CD4-positive, CD25-positive, alpha-beta regulatory T cell (primary cell): ENCODE measurements at regions not wholly inside any gene's neighbourhood (a gene's known extent, or its start where the extent isn't known, plus 50 kb on each side); places are given as distances from the start of the nearest gene placed in this dataset.

ENCODE experiments used
- ATAC-seq, 2 donors: fragments of 150-1000 bp; cut with Tn5 transposase; one replicate each; pipeline ENCODE4 v1.10.0; 2021; ENCODE audit warnings: low read depth in 2 of 2, moderate number of reproducible peaks in 2 of 2, moderate library complexity in 1 of 2
- DNase-seq, 3 donors: peaks; one replicate each; pipeline versions ENCODE4 v3.0.0 to v3.0.0-alpha.2; 2012 to 2022; ENCODE audit warnings: mixed read lengths in 1 of 3
- H3K27ac ChIP-seq: one replicate; pipeline ENCODE4 v1.7.0; 2013; ENCODE audit warnings: mild to moderate bottlenecking, low read length; ENCODE audit not compliant: insufficient read depth, poor library complexity, severe bottlenecking
- H3K27me3 ChIP-seq: one replicate; pipeline ENCODE4 v1.7.0; 2013; ENCODE audit warnings: low read length; ENCODE audit not compliant: control insufficient read depth, insufficient read depth
- H3K36me3 ChIP-seq: one replicate; pipeline ENCODE4 v1.7.0; 2013; ENCODE audit warnings: mild to moderate bottlenecking, low read length, moderate library complexity; ENCODE audit not compliant: control insufficient read depth, insufficient read depth
- H3K4me1 ChIP-seq: 2 replicates; pipeline ENCODE4 v1.7.0; 2013; ENCODE audit warnings: mild to moderate bottlenecking, low read length; ENCODE audit not compliant: insufficient read depth, control insufficient read depth, poor library complexity, severe bottlenecking
- H3K4me3 ChIP-seq: one replicate; pipeline ENCODE4 v1.7.0; 2013; ENCODE audit warnings: low read depth, mild to moderate bottlenecking, low read length, moderate library complexity
- H3K9me3 ChIP-seq, 2 experiments: 1 replicate in 1 of 2; 2 replicates in 1 of 2; pipeline ENCODE4 v1.7.0; 2013; ENCODE audit warnings: low read length in 2 of 2, mild to moderate bottlenecking in 1 of 2, moderate library complexity in 1 of 2; ENCODE audit not compliant: control insufficient read depth in 2 of 2
- H3K27ac Mint-ChIP-seq, 3 donors: one replicate each; pipeline ENCODE4 v1.8.0; 2020 to 2022; ENCODE audit warnings: mild to moderate bottlenecking in 3 of 3, mixed read lengths in 3 of 3, moderate library complexity in 2 of 3
- H3K27me3 Mint-ChIP-seq: one replicate; pipeline ENCODE4 v1.8.0; 2022; ENCODE audit warnings: mild to moderate bottlenecking, mixed read lengths
- H3K36me3 Mint-ChIP-seq: one replicate; pipeline ENCODE4 v1.8.0; 2020; ENCODE audit warnings: mixed read lengths
- H3K4me1 Mint-ChIP-seq, 4 donors: one replicate each; pipeline ENCODE4 v1.8.0; 2020 to 2022; ENCODE audit warnings: mixed read lengths in 4 of 4, mild to moderate bottlenecking in 1 of 4
- H3K4me3 Mint-ChIP-seq, 4 donors: one replicate each; pipeline ENCODE4 v1.8.0; 2020 to 2022; ENCODE audit warnings: mild to moderate bottlenecking in 4 of 4, mixed read lengths in 4 of 4, moderate library complexity in 3 of 4
- H3K9me3 Mint-ChIP-seq, 7 donors: one replicate each; pipeline ENCODE4 v1.8.0; 2020 to 2022; ENCODE audit warnings: mixed read lengths in 7 of 7, mild to moderate bottlenecking in 3 of 7, moderate library complexity in 2 of 7

- Mint-ChIP-seq H3K4me3 (no peak overlapping the region), H3K9me3 (peaks cover 0 to 5% (median 3%) of the 10 kb centered on the region in 7 donors), H3K27me3 (no peaks in the 10 kb centered on the region), H3K36me3 (no peaks in the 10 kb centered on the region), H3K4me1 (no peaks in the 10 kb centered on the region), H3K27ac (no peak overlapping the region)
- no peak overlapping the region for H3K27ac ChIP-seq
- ATAC-seq (no peak), DNase-seq (no peak)
- no peaks in the 10 kb centered on the region for H3K4me1 ChIP-seq
- H3K36me3 ChIP-seq = no peaks in the 10 kb centered on the region
- no peaks in the 10 kb centered on the region for H3K9me3 ChIP-seq
- H3K4me3 ChIP-seq = no peak overlapping the region
- no peaks in the 10 kb centered on the region for H3K27me3 ChIP-seq
Measured at GRCh38 chr1:188406636-188407035, 1577.9 kb downstream of the PLA2G4A start.

- H3K4me3 ChIP-seq = no peak overlapping the region
- no peaks in the 10 kb centered on the region for H3K36me3 ChIP-seq
- Mint-ChIP-seq H3K36me3 (no peaks in the 10 kb centered on the region), H3K9me3 (peaks cover 0 to 12% (median 4%) of the 10 kb centered on the region in 7 donors), H3K4me3 (no peak overlapping the region), H3K27ac (no peak overlapping the region), H3K4me1 (no peaks in the 10 kb centered on the region), H3K27me3 (no peaks in the 10 kb centered on the region)
- DNase-seq (no peak), ATAC-seq (no peak)
- no peaks in the 10 kb centered on the region for H3K4me1 ChIP-seq
- no peak overlapping the region for H3K27ac ChIP-seq
- no peaks in the 10 kb centered on the region for H3K27me3 ChIP-seq
- no peaks in the 10 kb centered on the region for H3K9me3 ChIP-seq
Measured at GRCh38 chr1:188420177-188420576, 1591.4 kb downstream of the PLA2G4A start.

DNA sequence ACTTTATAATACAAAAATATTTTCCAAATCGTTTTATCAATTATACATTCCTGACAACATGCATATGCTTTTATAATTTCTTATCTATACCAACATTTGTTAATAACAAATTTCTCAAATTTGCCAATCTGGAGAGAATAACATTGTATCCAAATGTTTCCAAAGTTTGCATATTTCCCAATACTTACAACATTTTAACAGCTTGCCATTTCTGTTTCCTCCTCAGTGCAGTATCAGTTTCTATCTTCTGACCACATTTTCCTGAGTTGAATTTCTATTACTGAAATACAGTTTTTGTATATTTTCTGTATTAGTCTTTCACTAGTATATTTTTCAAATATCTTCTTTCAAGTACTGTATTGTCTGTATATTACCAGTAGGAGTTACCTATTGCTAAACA lies 1594.3 kb downstream of the PLA2G4A start:
- Mint-ChIP-seq H3K4me3 (no peak overlapping the region), H3K27ac (no peak overlapping the region), H3K36me3 (no peaks in the 10 kb centered on the region), H3K9me3 (peaks cover 0 to 8% (median 4%) of the 10 kb centered on the region in 7 donors), H3K27me3 (no peaks in the 10 kb centered on the region), H3K4me1 (no peaks in the 10 kb centered on the region)
- Histone ChIP-seq H3K36me3 (no peaks in the 10 kb centered on the region), H3K4me3 (no peak overlapping the region), H3K9me3 (no peaks in the 10 kb centered on the region), H3K27ac (no peak overlapping the region), H3K27me3 (no peaks in the 10 kb centered on the region), H3K4me1 (no peaks in the 10 kb centered on the region)
- DNase-seq (no peak), ATAC-seq (no peak)

GRCh38 chr1:188424176-188424575 lies 1595.4 kb downstream of the PLA2G4A start:
- Histone ChIP-seq H3K4me3 (no peak overlapping the region), H3K36me3 (no peaks in the 10 kb centered on the region), H3K27me3 (no peaks in the 10 kb centered on the region), H3K27ac (no peak overlapping the region), H3K4me1 (no peaks in the 10 kb centered on the region), H3K9me3 (no peaks in the 10 kb centered on the region)
- Mint-ChIP-seq H3K4me3 (peak overlapping the region in 1 of 4 donors; percentile 21), H3K27ac (no peak overlapping the region), H3K27me3 (no peaks in the 10 kb centered on the region), H3K36me3 (no peaks in the 10 kb centered on the region), H3K9me3 (peaks cover 0 to 11% (median 6%) of the 10 kb centered on the region in 7 donors), H3K4me1 (no peaks in the 10 kb centered on the region)
- DNase-seq (no peak), ATAC-seq (no peak)

DNA sequence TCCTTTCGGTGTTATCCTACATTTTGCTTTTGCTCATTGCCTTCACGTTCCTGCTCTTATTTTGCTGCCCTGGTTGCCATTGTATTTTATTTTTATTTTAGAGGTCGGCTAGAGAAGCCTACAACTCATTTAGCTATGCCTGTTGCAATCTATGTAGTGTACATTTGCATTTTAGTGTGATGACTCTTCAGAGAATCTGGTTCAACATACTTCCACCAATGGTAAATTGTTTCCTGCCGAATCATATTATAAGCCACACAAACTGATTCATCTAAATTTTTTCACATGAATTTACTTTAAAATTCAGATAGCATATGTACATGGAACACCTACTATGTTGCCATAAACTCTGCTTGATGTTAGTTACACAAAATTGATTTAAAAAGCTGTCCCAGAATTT lies 1596.9 kb downstream of the PLA2G4A start:
- Mint-ChIP-seq H3K27me3 (no peaks in the 10 kb centered on the region), H3K9me3 (peaks cover 1 to 11% (median 6%) of the 10 kb centered on the region in 7 donors), H3K36me3 (no peaks in the 10 kb centered on the region), H3K4me3 (no peak overlapping the region), H3K4me1 (no peaks in the 10 kb centered on the region), H3K27ac (no peak overlapping the region)
- H3K4me3 ChIP-seq = no peak overlapping the region
- H3K27ac ChIP-seq = no peak overlapping the region
- ATAC-seq (no peak), DNase-seq (no peak)
- H3K36me3 ChIP-seq = no peaks in the 10 kb centered on the region
- no peaks in the 10 kb centered on the region for H3K9me3 ChIP-seq
- no peaks in the 10 kb centered on the region for H3K4me1 ChIP-seq
- no peaks in the 10 kb centered on the region for H3K27me3 ChIP-seq

GRCh38 chr1:188426561-188426960 lies 1597.8 kb downstream of the PLA2G4A start:
- Histone ChIP-seq H3K27me3 (no peaks in the 10 kb centered on the region), H3K27ac (no peak overlapping the region), H3K4me1 (no peaks in the 10 kb centered on the region), H3K4me3 (no peak overlapping the region), H3K36me3 (no peaks in the 10 kb centered on the region), H3K9me3 (no peaks in the 10 kb centered on the region)
- no peak overlapping the region for H3K27ac Mint-ChIP-seq
- H3K36me3 Mint-ChIP-seq = no peaks in the 10 kb centered on the region
- no peaks in the 10 kb centered on the region for H3K27me3 Mint-ChIP-seq
- no peak for DNase-seq
- peaks cover 1 to 11% (median 6%) of the 10 kb centered on the region in 7 donors for H3K9me3 Mint-ChIP-seq
- H3K4me1 Mint-ChIP-seq = no peaks in the 10 kb centered on the region
- no peak for ATAC-seq
- H3K4me3 Mint-ChIP-seq = no peak overlapping the region

GRCh38 chr1:188427642-188428041 lies 1598.9 kb downstream of the PLA2G4A start:
- Histone ChIP-seq H3K27me3 (no peaks in the 10 kb centered on the region), H3K36me3 (no peaks in the 10 kb centered on the region), H3K4me1 (no peaks in the 10 kb centered on the region), H3K4me3 (no peak overlapping the region), H3K27ac (no peak overlapping the region), H3K9me3 (no peaks in the 10 kb centered on the region)
- DNase-seq (no peak), ATAC-seq (no peak)
- Mint-ChIP-seq H3K36me3 (no peaks in the 10 kb centered on the region), H3K27me3 (no peaks in the 10 kb centered on the region), H3K4me3 (no peak overlapping the region), H3K4me1 (no peaks in the 10 kb centered on the region), H3K9me3 (peaks cover 1 to 11% (median 4%) of the 10 kb centered on the region in 7 donors), H3K27ac (no peak overlapping the region)

DNA sequence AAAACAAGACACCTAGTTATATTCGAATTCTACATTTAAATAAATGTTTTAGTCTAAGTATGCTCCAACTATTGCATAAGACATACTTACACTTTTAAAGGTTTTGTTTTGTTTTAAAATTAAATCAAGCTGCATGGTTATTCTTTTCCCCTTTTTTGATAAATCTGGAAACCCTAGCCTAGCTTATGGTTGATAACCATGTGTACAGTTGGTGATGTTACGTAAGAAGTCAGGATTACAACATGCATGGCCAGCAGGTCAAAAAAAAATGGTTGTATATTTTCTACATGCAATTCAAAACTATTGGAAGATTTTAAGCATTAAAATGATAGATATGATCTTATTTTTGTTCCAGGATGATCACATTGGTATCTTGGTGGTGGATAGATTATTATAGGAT lies 1600.6 kb downstream of the PLA2G4A start:
- Histone ChIP-seq H3K4me1 (no peaks in the 10 kb centered on the region), H3K36me3 (no peaks in the 10 kb centered on the region), H3K9me3 (no peaks in the 10 kb centered on the region), H3K27ac (no peak overlapping the region), H3K4me3 (no peak overlapping the region), H3K27me3 (no peaks in the 10 kb centered on the region)
- ATAC-seq (no peak), DNase-seq (no peak)
- Mint-ChIP-seq H3K36me3 (no peaks in the 10 kb centered on the region), H3K9me3 (peaks cover under 1 to 11% (median 3%) of the 10 kb centered on the region in 7 donors), H3K27me3 (no peaks in the 10 kb centered on the region), H3K4me1 (no peaks in the 10 kb centered on the region), H3K4me3 (no peak overlapping the region), H3K27ac (no peak overlapping the region)
